H9 (cell line): ENCODE measurements at regions not wholly inside any gene's neighbourhood (a gene's known extent, or its start where the extent isn't known, plus 50 kb on each side); places are given as distances from the start of the nearest gene placed in this dataset.

Experiments used
- DNase-seq: peaks from one replicate; pipeline ENCODE4 v3.0.0-alpha.2; 2017
- H2AFZ ChIP-seq: one replicate; pipeline ENCODE4 v1.6.1; 2013; ENCODE audit warnings: mild to moderate bottlenecking, low read length, control low read depth, moderate library complexity
- H2AK5ac ChIP-seq: 2 replicates; pipeline ENCODE4 v1.6.1; 2013; ENCODE audit warnings: low read length, control low read depth, mixed read lengths; ENCODE audit not compliant: insufficient read length
- H2BK120ac ChIP-seq: one replicate; pipeline ENCODE4 v1.6.1; 2013; ENCODE audit warnings: low read depth, mild to moderate bottlenecking, low read length, control low read depth, inconsistent platforms; ENCODE audit not compliant: poor library complexity, severe bottlenecking
- H2BK12ac ChIP-seq: 2 replicates; pipeline ENCODE4 v1.6.1; 2013; ENCODE audit warnings: low read length, control low read depth, mixed read lengths, low read depth; ENCODE audit not compliant: insufficient read length
- H2BK15ac ChIP-seq: 2 replicates; pipeline ENCODE4 v1.6.1; 2013; ENCODE audit warnings: low read depth, low read length, control low read depth
- H2BK20ac ChIP-seq: one replicate; pipeline ENCODE4 v1.6.1; 2013; ENCODE audit warnings: low read depth, mild to moderate bottlenecking, low read length, control low read depth, inconsistent platforms; ENCODE audit not compliant: poor library complexity, severe bottlenecking
- H2BK5ac ChIP-seq: 2 replicates; pipeline ENCODE4 v1.6.1; 2013; ENCODE audit warnings: low read length, control low read depth, mixed read lengths; ENCODE audit not compliant: insufficient read length
- H3K14ac ChIP-seq: 2 replicates; pipeline ENCODE4 v1.6.1; 2013; ENCODE audit warnings: low read length, control low read depth; ENCODE audit not compliant: insufficient read depth
- H3K18ac ChIP-seq: 2 replicates; pipeline ENCODE4 v1.6.1; 2013; ENCODE audit warnings: low read depth, mild to moderate bottlenecking, mixed read lengths, low read length, control low read depth; ENCODE audit not compliant: insufficient read length
- H3K23ac ChIP-seq: 2 replicates; pipeline ENCODE4 v1.6.1; 2013; ENCODE audit warnings: low read length, control low read depth, mixed read lengths, low read depth; ENCODE audit not compliant: insufficient read length
- H3K23me2 ChIP-seq: 2 replicates; pipeline ENCODE4 v1.6.1; 2013; ENCODE audit warnings: low read depth, mild to moderate bottlenecking, mixed read lengths, low read length, control low read depth; ENCODE audit not compliant: insufficient read length, poor library complexity, severe bottlenecking
- H3K27ac ChIP-seq: 2 replicates; pipeline ENCODE4 v1.5.1; 2013; ENCODE audit warnings: low read length, control low read depth, mixed read lengths, low read depth; ENCODE audit not compliant: insufficient read length
- H3K27me3 ChIP-seq: 2 replicates; pipeline ENCODE4 v1.6.1; 2013; ENCODE audit warnings: low read length, control low read depth, inconsistent platforms; ENCODE audit not compliant: insufficient read depth
- H3K4ac ChIP-seq: 2 replicates; pipeline ENCODE4 v1.6.1; 2013; ENCODE audit warnings: low read depth, mild to moderate bottlenecking, control low read depth, inconsistent platforms, low read length, moderate library complexity
- H3K4me1 ChIP-seq: 2 replicates; pipeline ENCODE4 v1.6.1; 2013; ENCODE audit warnings: low read length, control low read depth, inconsistent platforms; ENCODE audit not compliant: insufficient read depth
- H3K4me2 ChIP-seq: 2 replicates; pipeline ENCODE4 v1.6.1; 2013; ENCODE audit warnings: low read length, control low read depth, mixed read lengths; ENCODE audit not compliant: insufficient read length, insufficient read depth
- H3K56ac ChIP-seq: 2 replicates; pipeline ENCODE4 v1.6.1; 2013; ENCODE audit warnings: low read depth, mild to moderate bottlenecking, mixed read lengths, low read length, control low read depth; ENCODE audit not compliant: insufficient read length
- H3K79me1 ChIP-seq: 2 replicates; pipeline ENCODE4 v1.6.1; 2013; ENCODE audit warnings: low read depth, mild to moderate bottlenecking, moderate library complexity, low read length, control low read depth, inconsistent platforms; ENCODE audit not compliant: insufficient read depth, poor library complexity, severe bottlenecking
- H3K79me2 ChIP-seq: 2 replicates; pipeline ENCODE4 v1.6.1; 2013; ENCODE audit warnings: low read length, control low read depth, inconsistent platforms; ENCODE audit not compliant: insufficient read depth
- H3K9ac ChIP-seq: 2 replicates; pipeline ENCODE4 v1.6.1; 2013; ENCODE audit warnings: low read length, control low read depth, mixed read lengths; ENCODE audit not compliant: insufficient read length; ENCODE audit errors: extremely low read depth
- H3K9me3 ChIP-seq: one replicate; pipeline ENCODE4 v1.6.1; 2013; ENCODE audit warnings: low read depth, low read length, inconsistent platforms; ENCODE audit not compliant: control insufficient read depth
- H3T11ph ChIP-seq: one replicate; pipeline ENCODE4 v1.6.1; 2013; ENCODE audit warnings: mild to moderate bottlenecking, low read length, control low read depth, inconsistent platforms
- H4K20me1 ChIP-seq: one replicate; pipeline ENCODE4 v1.6.1; 2013; ENCODE audit not compliant: control insufficient read depth, insufficient read length, insufficient read depth
- H4K5ac ChIP-seq: 2 replicates; pipeline ENCODE4 v1.6.1; 2013; ENCODE audit warnings: low read depth, mild to moderate bottlenecking, mixed read lengths, low read length, control low read depth; ENCODE audit not compliant: insufficient read length
- H4K8ac ChIP-seq: replicated peaks from 2 replicates; pipeline ENCODE4 v1.6.1; 2013; ENCODE audit warnings: low read length, control low read depth, mixed read lengths, low read depth; ENCODE audit not compliant: insufficient read length
- H4K91ac ChIP-seq: 2 replicates; pipeline ENCODE4 v1.6.1; 2013; ENCODE audit warnings: low read depth, mild to moderate bottlenecking, moderate library complexity, mixed read lengths, low read length, control low read depth; ENCODE audit not compliant: insufficient read length
- H3K27ac Mint-ChIP-seq, 3 experiments: 2 replicates in 2 of 3; 3 replicates in 1 of 3; pipeline ENCODE4 v1.8.0; 2020 to 2021; ENCODE audit warnings: mixed read lengths in 3 of 3, mild to moderate bottlenecking in 1 of 3, moderate library complexity in 1 of 3
- H3K27me3 Mint-ChIP-seq: 2 replicates; pipeline ENCODE4 v1.8.0; 2021; ENCODE audit warnings: low read depth, mild to moderate bottlenecking, moderate library complexity, mixed read lengths
- H3K36me3 Mint-ChIP-seq, 3 experiments: 2 replicates in 2 of 3; 3 replicates in 1 of 3; pipeline ENCODE4 v1.8.0; 2020 to 2021; ENCODE audit warnings: low read depth in 3 of 3, mixed read lengths in 3 of 3; ENCODE audit not compliant: insufficient read depth in 1 of 3
- H3K4me1 Mint-ChIP-seq, 2 experiments: 2 replicates each; pipeline ENCODE4 v1.8.0; 2020; ENCODE audit warnings: mixed read lengths in 2 of 2
- H3K4me3 Mint-ChIP-seq, 2 experiments: 2 replicates in 1 of 2; 3 replicates in 1 of 2; pipeline ENCODE4 v1.8.0; 2020 to 2021; ENCODE audit warnings: mild to moderate bottlenecking in 2 of 2, mixed read lengths in 2 of 2, moderate library complexity in 1 of 2
- H3K9me3 Mint-ChIP-seq, 2 experiments: 2 replicates in 1 of 2; 3 replicates in 1 of 2; pipeline ENCODE4 v1.8.0; 2020; ENCODE audit warnings: mild to moderate bottlenecking in 2 of 2, mixed read lengths in 2 of 2, moderate library complexity in 1 of 2
- WGBS: extraction: QIAGEN DNeasy Blood & Tissue Kit; methylation state at CpG from one replicate; pipeline ENCODE4 v1.1.7; 2013; ENCODE audit warnings: missing lambda C conversion rate, low lambda C conversion rate, mixed read lengths; ENCODE audit not compliant: insufficient read length; ENCODE audit errors: extremely low coverage; 5-methylcytosine and 5-hydroxymethylcytosine counted together
- TF ChIP-seq, protein P1 (sequence below): fragments of 200-600 bp; sonication (generic); conservative IDR thresholded peaks from 3 replicates; pipeline ENCODE4 v1.8.0; 2021; ENCODE audit warnings: antibody characterized with exemption, mild to moderate bottlenecking

- Histone ChIP-seq H3T11ph (no peak overlapping the region), H3K27me3 (no peaks in the 10 kb centered on the region), H2BK120ac (no peak overlapping the region), H4K5ac (no peak overlapping the region), H3K9me3 (no peaks in the 10 kb centered on the region), H3K23ac (no peak overlapping the region), H3K9ac (no peak overlapping the region), H3K4me1 (no peaks in the 10 kb centered on the region), H2BK20ac (no peak overlapping the region), H3K14ac (no peak overlapping the region), H3K79me2 (no peaks in the 10 kb centered on the region), H3K4ac (no peak overlapping the region), H3K23me2 (no peaks in the 10 kb centered on the region), H3K56ac (no peak overlapping the region), H2BK12ac (no peak overlapping the region), H3K4me2 (no peak overlapping the region), H2BK15ac (no peak overlapping the region), H2BK5ac (no peak overlapping the region), H3K79me1 (no peaks in the 10 kb centered on the region), H4K20me1 (no peaks in the 10 kb centered on the region), H4K8ac (no peak overlapping the region), H2AFZ (no peak overlapping the region), H2AK5ac (no peak overlapping the region), H3K18ac (no peak overlapping the region), H3K27ac (no peak overlapping the region), H4K91ac (no peak overlapping the region)
- Mint-ChIP-seq H3K36me3 (no peaks in the 10 kb centered on the region), H3K4me1 (peaks cover 6 to 8% of the 10 kb centered on the region in 2 experiments), H3K27me3 (no peaks in the 10 kb centered on the region), H3K9me3 (no peaks in the 10 kb centered on the region), H3K4me3 (no peak overlapping the region), H3K27ac (no peak overlapping the region)
- TF ChIP-seq, protein P1, sequence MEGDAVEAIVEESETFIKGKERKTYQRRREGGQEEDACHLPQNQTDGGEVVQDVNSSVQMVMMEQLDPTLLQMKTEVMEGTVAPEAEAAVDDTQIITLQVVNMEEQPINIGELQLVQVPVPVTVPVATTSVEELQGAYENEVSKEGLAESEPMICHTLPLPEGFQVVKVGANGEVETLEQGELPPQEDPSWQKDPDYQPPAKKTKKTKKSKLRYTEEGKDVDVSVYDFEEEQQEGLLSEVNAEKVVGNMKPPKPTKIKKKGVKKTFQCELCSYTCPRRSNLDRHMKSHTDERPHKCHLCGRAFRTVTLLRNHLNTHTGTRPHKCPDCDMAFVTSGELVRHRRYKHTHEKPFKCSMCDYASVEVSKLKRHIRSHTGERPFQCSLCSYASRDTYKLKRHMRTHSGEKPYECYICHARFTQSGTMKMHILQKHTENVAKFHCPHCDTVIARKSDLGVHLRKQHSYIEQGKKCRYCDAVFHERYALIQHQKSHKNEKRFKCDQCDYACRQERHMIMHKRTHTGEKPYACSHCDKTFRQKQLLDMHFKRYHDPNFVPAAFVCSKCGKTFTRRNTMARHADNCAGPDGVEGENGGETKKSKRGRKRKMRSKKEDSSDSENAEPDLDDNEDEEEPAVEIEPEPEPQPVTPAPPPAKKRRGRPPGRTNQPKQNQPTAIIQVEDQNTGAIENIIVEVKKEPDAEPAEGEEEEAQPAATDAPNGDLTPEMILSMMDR = no peak
- DNase-seq = no peak
- no CpG with 5 or more reads among the region's 2 CpGs for WGBS
Measured at GRCh38 chr3:28698706-28699105, 350.1 kb upstream of the AZI2 start.
